ENCODE measurements at regions not wholly inside any gene's neighbourhood (a gene's known extent, or its start where the extent isn't known, plus 50 kb on each side); places are given as distances from the start of the nearest gene placed in this dataset.

- DNase-seq: no peak
- ChIA-PET CTCF (no interaction called here), POLR2A (no interaction called here)
- H3K36me3 ChIP-seq (ENCODE audit: control insufficient read depth in 4 of 4, insufficient read depth in 4 of 4, low read length in 3 of 4): no peaks in the 10 kb centered on the region
- H3K4me3 ChIP-seq (ENCODE audit: control insufficient read depth in 1 of 7, extremely low read depth in 1 of 7, insufficient read depth in 4 of 7, low read depth in 2 of 7, low read length in 6 of 7): no peak overlapping the region
- H3K4me1 ChIP-seq (ENCODE audit: control extremely low read depth in 1 of 4, control insufficient read depth in 4 of 4, insufficient read depth in 4 of 4, low read length in 3 of 4): peaks cover 0 to 21% (median 7%) of the 10 kb centered on the region in 4 experiments
- 78% methylated on average over 3 of the region's 3 CpGs for WGBS (ENCODE audit: insufficient coverage)
- H3K9me3 ChIP-seq (ENCODE audit: control extremely low read depth in 1 of 5, control insufficient read depth in 4 of 5, insufficient read depth in 2 of 5, low read depth in 1 of 5, low read length in 4 of 5): no peaks in the 10 kb centered on the region
- no peak overlapping the region for H3K27ac ChIP-seq (ENCODE audit: insufficient read depth in 1 of 2, low read depth in 1 of 2, low read length in 2 of 2, poor library complexity in 1 of 2, severe bottlenecking in 2 of 2)
- no peaks in the 10 kb centered on the region for H3K27me3 ChIP-seq (replicated peaks in 2 of 5; ENCODE audit: control insufficient read depth in 4 of 5, insufficient read depth in 5 of 5, low read length in 4 of 5)
Measured at GRCh38 chr11:122322329-122322728, 206.3 kb upstream of the BLID start.

- H3K9me3 ChIP-seq (ENCODE audit: control extremely low read depth in 1 of 5, control insufficient read depth in 4 of 5, insufficient read depth in 2 of 5, low read depth in 1 of 5, low read length in 4 of 5): no peaks in the 10 kb centered on the region
- POLR2A ChIA-PET: no interaction called here
- H3K27me3 ChIP-seq (replicated peaks in 2 of 5; ENCODE audit: control insufficient read depth in 4 of 5, insufficient read depth in 5 of 5, low read length in 4 of 5): no peaks in the 10 kb centered on the region
- no peak overlapping the region for H3K4me3 ChIP-seq (ENCODE audit: control insufficient read depth in 1 of 7, extremely low read depth in 1 of 7, insufficient read depth in 4 of 7, low read depth in 2 of 7, low read length in 6 of 7)
- DNase-seq: no peak
- H3K4me1 ChIP-seq (ENCODE audit: control extremely low read depth in 1 of 4, control insufficient read depth in 4 of 4, insufficient read depth in 4 of 4, low read length in 3 of 4): peaks cover 0 to 29% (median 9%) of the 10 kb centered on the region in 4 experiments
- CTCF ChIA-PET: no interaction called here
- 78% methylated on average over 2 of the region's 2 CpGs for WGBS (ENCODE audit: insufficient coverage)
- H3K36me3 ChIP-seq (ENCODE audit: control insufficient read depth in 4 of 4, insufficient read depth in 4 of 4, low read length in 3 of 4): no peaks in the 10 kb centered on the region
- H3K27ac ChIP-seq (ENCODE audit: insufficient read depth in 1 of 2, low read depth in 1 of 2, low read length in 2 of 2, poor library complexity in 1 of 2, severe bottlenecking in 2 of 2): no peak overlapping the region
Measured at GRCh38 chr11:122320671-122321070, 204.7 kb upstream of the BLID start.

- CTCF ChIA-PET: no interaction called here
- peak in 2 of 3 donors; percentile 55 to 63 for DNase-seq
- Histone ChIP-seq H3K4me1 (ENCODE audit: control extremely low read depth in 1 of 4, control insufficient read depth in 4 of 4, insufficient read depth in 4 of 4, low read length in 3 of 4) (peaks cover 0 to 29% (median 9%) of the 10 kb centered on the region in 4 experiments), H3K36me3 (ENCODE audit: control insufficient read depth in 4 of 4, insufficient read depth in 4 of 4, low read length in 3 of 4) (no peaks in the 10 kb centered on the region), H3K9me3 (ENCODE audit: control extremely low read depth in 1 of 5, control insufficient read depth in 4 of 5, insufficient read depth in 2 of 5, low read depth in 1 of 5, low read length in 4 of 5) (no peaks in the 10 kb centered on the region), H3K27ac (ENCODE audit: insufficient read depth in 1 of 2, low read depth in 1 of 2, low read length in 2 of 2, poor library complexity in 1 of 2, severe bottlenecking in 2 of 2) (no peak overlapping the region), H3K4me3 (ENCODE audit: control insufficient read depth in 1 of 7, extremely low read depth in 1 of 7, insufficient read depth in 4 of 7, low read depth in 2 of 7, low read length in 6 of 7) (peak overlapping the region in 1 of 7 experiments; percentile 19), H3K27me3 (replicated peaks in 2 of 5; ENCODE audit: control insufficient read depth in 4 of 5, insufficient read depth in 5 of 5, low read length in 4 of 5) (no peaks in the 10 kb centered on the region)
- 98% methylated on average over 5 of the region's 8 CpGs for WGBS (ENCODE audit: insufficient coverage)
- POLR2A ChIA-PET: no interaction called here
Measured at GRCh38 chr11:122319691-122320620, 203.9 kb upstream of the BLID start.

- peaks cover 0 to 29% (median 9%) of the 10 kb centered on the region in 4 experiments for H3K4me1 ChIP-seq (ENCODE audit: control extremely low read depth in 1 of 4, control insufficient read depth in 4 of 4, insufficient read depth in 4 of 4, low read length in 3 of 4)
- no peaks in the 10 kb centered on the region for H3K27me3 ChIP-seq (replicated peaks in 2 of 5; ENCODE audit: control insufficient read depth in 4 of 5, insufficient read depth in 5 of 5, low read length in 4 of 5)
- no peak for DNase-seq
- ChIA-PET CTCF (interaction anchor here (1.1 kb wide), 1 partner anchor 17 kb away, joined by 3 read pairs; no protein-coding TSS in a partner anchor), POLR2A (no interaction called here)
- H3K27ac ChIP-seq (ENCODE audit: insufficient read depth in 1 of 2, low read depth in 1 of 2, low read length in 2 of 2, poor library complexity in 1 of 2, severe bottlenecking in 2 of 2): no peak overlapping the region
- no peak overlapping the region for H3K4me3 ChIP-seq (ENCODE audit: control insufficient read depth in 1 of 7, extremely low read depth in 1 of 7, insufficient read depth in 4 of 7, low read depth in 2 of 7, low read length in 6 of 7)
- no peaks in the 10 kb centered on the region for H3K9me3 ChIP-seq (ENCODE audit: control extremely low read depth in 1 of 5, control insufficient read depth in 4 of 5, insufficient read depth in 2 of 5, low read depth in 1 of 5, low read length in 4 of 5)
- 86% methylated on average over 1 of the region's 1 CpG for WGBS (ENCODE audit: insufficient coverage)
- no peaks in the 10 kb centered on the region for H3K36me3 ChIP-seq (ENCODE audit: control insufficient read depth in 4 of 4, insufficient read depth in 4 of 4, low read length in 3 of 4)
Measured at GRCh38 chr11:122319085-122319484, 203.1 kb upstream of the BLID start.

- no peaks in the 10 kb centered on the region for H3K36me3 ChIP-seq (ENCODE audit: control insufficient read depth in 4 of 4, insufficient read depth in 4 of 4, low read length in 3 of 4)
- H3K4me3 ChIP-seq (ENCODE audit: control insufficient read depth in 1 of 7, extremely low read depth in 1 of 7, insufficient read depth in 4 of 7, low read depth in 2 of 7, low read length in 6 of 7): no peak overlapping the region
- DNase-seq: no peak
- no peaks in the 10 kb centered on the region for H3K9me3 ChIP-seq (ENCODE audit: control extremely low read depth in 1 of 5, control insufficient read depth in 4 of 5, insufficient read depth in 2 of 5, low read depth in 1 of 5, low read length in 4 of 5)
- H3K4me1 ChIP-seq (ENCODE audit: control extremely low read depth in 1 of 4, control insufficient read depth in 4 of 4, insufficient read depth in 4 of 4, low read length in 3 of 4): peaks cover 0 to 29% (median 9%) of the 10 kb centered on the region in 4 experiments
- no peak overlapping the region for H3K27ac ChIP-seq (ENCODE audit: insufficient read depth in 1 of 2, low read depth in 1 of 2, low read length in 2 of 2, poor library complexity in 1 of 2, severe bottlenecking in 2 of 2)
- H3K27me3 ChIP-seq (replicated peaks in 2 of 5; ENCODE audit: control insufficient read depth in 4 of 5, insufficient read depth in 5 of 5, low read length in 4 of 5): no peaks in the 10 kb centered on the region
- CTCF ChIA-PET: no interaction called here
- POLR2A ChIA-PET: no interaction called here
Measured at GRCh38 chr11:122317305-122317704, 201.3 kb upstream of the BLID start.

GRCh38 chr11:122313581-122313980 lies 197.6 kb upstream of the BLID start:
- Histone ChIP-seq H3K36me3 (ENCODE audit: control insufficient read depth in 4 of 4, insufficient read depth in 4 of 4, low read length in 3 of 4) (no peaks in the 10 kb centered on the region), H3K27ac (ENCODE audit: insufficient read depth in 1 of 2, low read depth in 1 of 2, low read length in 2 of 2, poor library complexity in 1 of 2, severe bottlenecking in 2 of 2) (no peak overlapping the region), H3K27me3 (replicated peaks in 2 of 5; ENCODE audit: control insufficient read depth in 4 of 5, insufficient read depth in 5 of 5, low read length in 4 of 5) (no peaks in the 10 kb centered on the region), H3K9me3 (ENCODE audit: control extremely low read depth in 1 of 5, control insufficient read depth in 4 of 5, insufficient read depth in 2 of 5, low read depth in 1 of 5, low read length in 4 of 5) (no peaks in the 10 kb centered on the region), H3K4me1 (ENCODE audit: control extremely low read depth in 1 of 4, control insufficient read depth in 4 of 4, insufficient read depth in 4 of 4, low read length in 3 of 4) (peaks cover 0 to 9% (median 3%) of the 10 kb centered on the region in 4 experiments), H3K4me3 (ENCODE audit: control insufficient read depth in 1 of 7, extremely low read depth in 1 of 7, insufficient read depth in 4 of 7, low read depth in 2 of 7, low read length in 6 of 7) (no peak overlapping the region)
- DNase-seq: no peak
- POLR2A ChIA-PET: no interaction called here
- 97% methylated on average over 4 of the region's 5 CpGs for WGBS (ENCODE audit: insufficient coverage)
- CTCF ChIA-PET: interaction anchor here (0.9 to 1.4 kb wide), 2 partner anchors 88 to 98 kb away, joined by 3 to 4 read pairs; no protein-coding TSS in a partner anchor

GRCh38 chr11:122311216-122311755 lies 195.3 kb upstream of the BLID start:
- DNase-seq: no peak
- H3K9me3 ChIP-seq (ENCODE audit: control extremely low read depth in 1 of 5, control insufficient read depth in 4 of 5, insufficient read depth in 2 of 5, low read depth in 1 of 5, low read length in 4 of 5): no peaks in the 10 kb centered on the region
- ChIA-PET CTCF (no interaction called here), POLR2A (no interaction called here)
- WGBS (ENCODE audit: insufficient coverage): no CpG with 5 or more reads among the region's 5 CpGs
- no peaks in the 10 kb centered on the region for H3K36me3 ChIP-seq (ENCODE audit: control insufficient read depth in 4 of 4, insufficient read depth in 4 of 4, low read length in 3 of 4)
- H3K4me1 ChIP-seq (ENCODE audit: control extremely low read depth in 1 of 4, control insufficient read depth in 4 of 4, insufficient read depth in 4 of 4, low read length in 3 of 4): peaks cover 0 to 2% (median under 1%) of the 10 kb centered on the region in 4 experiments
- H3K27me3 ChIP-seq (replicated peaks in 2 of 5; ENCODE audit: control insufficient read depth in 4 of 5, insufficient read depth in 5 of 5, low read length in 4 of 5): no peaks in the 10 kb centered on the region
- no peak overlapping the region for H3K27ac ChIP-seq (ENCODE audit: insufficient read depth in 1 of 2, low read depth in 1 of 2, low read length in 2 of 2, poor library complexity in 1 of 2, severe bottlenecking in 2 of 2)
- no peak overlapping the region for H3K4me3 ChIP-seq (ENCODE audit: control insufficient read depth in 1 of 7, extremely low read depth in 1 of 7, insufficient read depth in 4 of 7, low read depth in 2 of 7, low read length in 6 of 7)

All from common myeloid progenitor, CD34-positive (primary cell).